HS-27A (cell line): ENCODE measurements at regions not wholly inside any gene's neighbourhood (a gene's known extent, or its start where the extent isn't known, plus 50 kb on each side); places are given as distances from the start of the nearest gene placed in this dataset.
A peak's percentile ranks its signal among the peaks of the same experiment; 100 is the strongest.
"Not testable (repeated sequence)": the region's sequence is repeated elsewhere in the genome, so short reads cannot be mapped to it uniquely, and the experiment has no call there.

Source experiments
- DNase-seq: peaks from one replicate; pipeline ENCODE4 v3.0.0-alpha.2; 2012; ENCODE audit warnings: low read depth, missing footprints

DNA sequence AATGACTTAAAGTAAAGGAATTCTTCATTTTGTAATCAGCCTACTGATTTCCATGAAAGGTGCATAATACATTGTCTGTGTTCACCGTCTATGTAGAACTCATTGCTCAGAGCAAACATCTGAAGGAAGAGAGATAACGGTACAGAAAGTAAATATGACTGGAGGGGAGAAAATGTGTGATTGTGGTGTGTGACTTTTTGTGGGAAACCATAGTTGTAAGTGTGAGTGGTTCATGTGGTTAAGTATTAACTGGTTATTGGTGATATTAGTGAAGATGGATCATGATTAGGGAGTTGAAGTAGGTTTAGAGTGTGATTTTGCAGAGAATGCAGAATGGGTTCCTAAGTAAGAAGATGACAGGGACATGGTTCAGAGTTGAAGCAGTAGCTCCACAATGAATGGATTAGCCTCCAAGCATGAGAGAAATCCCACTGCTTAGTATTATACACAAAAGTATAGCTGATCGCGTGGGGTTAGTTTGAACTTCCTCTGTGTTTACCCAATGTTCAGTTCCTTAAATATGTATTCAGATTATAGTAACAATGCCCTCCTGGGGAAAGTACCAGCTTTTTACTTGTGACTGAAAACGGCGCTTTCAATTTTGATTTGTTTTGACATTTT is 368.9 kb downstream of the UTRN start:
- DNase-seq: no peak

GRCh38 chr6:144654506-144654905 is 369.4 kb downstream of the UTRN start:
- no peak for DNase-seq

DNA sequence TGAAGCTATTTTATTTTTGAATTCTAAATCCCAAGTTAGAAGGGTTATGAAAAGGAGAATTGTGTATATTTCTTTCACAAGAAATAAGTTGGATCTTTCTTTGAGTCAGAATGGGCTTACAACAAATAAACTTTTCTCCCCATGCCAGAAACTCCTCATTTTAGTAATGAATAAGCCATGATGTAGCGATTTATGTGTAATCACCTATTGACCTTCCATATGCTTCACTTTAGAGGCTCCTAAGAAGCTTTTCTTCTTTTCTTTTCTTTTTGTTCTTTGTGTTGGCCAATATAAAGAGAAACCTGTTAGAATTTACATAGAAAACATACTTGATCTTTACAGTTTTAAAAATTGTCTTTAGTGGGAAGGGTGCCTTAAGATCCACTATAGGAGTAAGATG is 370.2 kb downstream of the UTRN start:
- no peak for DNase-seq

GRCh38 chr6:144657691-144658090 is 372.6 kb downstream of the UTRN start:
- DNase-seq: no peak

- no peak for DNase-seq
These were observed 374.4 kb downstream of the UTRN start for GRCh38 chr6:144659202-144660182.

- no peak for DNase-seq
These were observed 375.5 kb downstream of the UTRN start for GRCh38 chr6:144660561-144661115.

DNA sequence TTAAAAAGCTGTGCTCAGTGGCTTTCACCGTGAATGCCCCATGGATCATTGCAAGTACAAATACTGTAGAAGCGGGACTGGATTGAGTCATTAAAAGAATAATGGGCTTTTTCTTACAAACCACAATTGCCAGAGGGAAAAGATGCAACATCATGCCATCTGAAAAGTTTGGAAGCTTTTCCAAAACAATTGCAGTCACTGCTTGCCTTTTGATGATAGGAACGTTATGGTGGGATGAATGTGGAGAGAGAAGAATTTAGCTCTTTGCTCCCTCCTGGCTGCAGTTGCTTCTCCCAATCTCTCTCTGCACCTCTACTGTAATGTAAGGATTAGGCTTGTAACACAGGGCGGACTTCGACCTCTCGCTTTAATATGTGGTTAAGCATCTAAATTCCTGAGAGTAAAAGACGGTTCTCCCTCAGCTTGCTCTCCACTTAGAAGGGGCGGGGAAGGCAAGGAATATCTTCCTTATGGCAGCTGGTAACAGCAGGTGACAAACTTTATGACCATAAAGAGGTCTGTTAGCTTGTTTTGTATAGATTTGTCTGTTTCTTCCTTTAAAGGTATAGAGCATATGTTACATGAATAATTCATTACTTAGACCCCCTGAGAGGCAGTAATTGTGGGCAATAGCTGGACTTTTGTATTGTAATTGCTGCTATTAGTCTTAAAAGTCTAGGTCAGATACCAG is 376.1 kb downstream of the UTRN start:
- DNase-seq: no peak

DNA sequence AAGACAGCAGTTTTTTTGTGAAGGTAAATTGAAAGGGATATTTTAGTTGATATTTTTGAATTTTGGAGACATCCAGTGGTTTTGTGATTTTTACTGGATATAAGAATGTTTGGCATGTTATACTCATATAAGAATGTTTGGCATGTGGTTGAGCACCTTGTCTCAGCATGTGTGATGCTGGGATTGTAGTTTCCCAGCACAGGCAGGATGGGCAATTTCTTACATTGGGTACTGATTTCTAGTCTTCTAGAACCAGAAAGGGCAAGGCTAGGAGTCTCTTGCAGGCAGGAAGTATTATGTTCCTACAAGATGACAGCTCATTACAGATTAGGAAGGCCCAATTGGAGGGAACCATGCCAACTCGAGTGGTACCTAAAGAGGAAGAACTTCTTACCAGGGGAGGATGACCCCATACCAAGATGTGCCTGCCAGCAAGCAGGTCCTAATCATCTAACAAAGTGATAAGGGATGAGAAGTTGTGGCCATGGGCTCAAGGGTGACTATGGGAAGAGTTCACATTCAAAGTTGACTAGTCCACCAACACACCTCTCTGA is 377.8 kb downstream of the UTRN start:
- DNase-seq: peak; percentile 20

- DNase-seq: no peak
These were observed 379.1 kb downstream of the UTRN start for GRCh38 chr6:144664281-144664680.

DNA sequence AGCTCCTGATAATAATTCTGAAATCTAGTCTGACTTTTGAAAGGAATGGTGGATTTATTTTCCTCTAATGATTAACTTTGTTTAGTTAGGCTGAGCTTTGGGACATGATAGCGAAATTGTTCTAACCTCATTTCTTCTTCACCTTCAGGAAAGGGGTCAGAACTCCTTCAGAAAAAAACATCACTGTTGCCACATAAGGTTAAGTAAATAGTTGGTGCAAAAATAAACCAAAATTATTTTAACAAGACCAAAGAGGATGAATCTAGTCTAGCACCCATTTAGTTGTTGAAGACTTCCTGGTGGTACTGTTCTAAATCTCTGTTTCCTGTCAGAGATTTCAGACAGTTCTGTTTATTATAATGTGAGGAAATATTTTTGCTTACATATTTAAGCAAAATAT is 379.8 kb downstream of the UTRN start:
- DNase-seq: no peak

GRCh38 chr6:144665932-144666450 is 380.9 kb downstream of the UTRN start:
- DNase-seq: no peak

- no peak for DNase-seq
These were observed 381.6 kb downstream of the UTRN start for GRCh38 chr6:144666781-144667180.

DNA sequence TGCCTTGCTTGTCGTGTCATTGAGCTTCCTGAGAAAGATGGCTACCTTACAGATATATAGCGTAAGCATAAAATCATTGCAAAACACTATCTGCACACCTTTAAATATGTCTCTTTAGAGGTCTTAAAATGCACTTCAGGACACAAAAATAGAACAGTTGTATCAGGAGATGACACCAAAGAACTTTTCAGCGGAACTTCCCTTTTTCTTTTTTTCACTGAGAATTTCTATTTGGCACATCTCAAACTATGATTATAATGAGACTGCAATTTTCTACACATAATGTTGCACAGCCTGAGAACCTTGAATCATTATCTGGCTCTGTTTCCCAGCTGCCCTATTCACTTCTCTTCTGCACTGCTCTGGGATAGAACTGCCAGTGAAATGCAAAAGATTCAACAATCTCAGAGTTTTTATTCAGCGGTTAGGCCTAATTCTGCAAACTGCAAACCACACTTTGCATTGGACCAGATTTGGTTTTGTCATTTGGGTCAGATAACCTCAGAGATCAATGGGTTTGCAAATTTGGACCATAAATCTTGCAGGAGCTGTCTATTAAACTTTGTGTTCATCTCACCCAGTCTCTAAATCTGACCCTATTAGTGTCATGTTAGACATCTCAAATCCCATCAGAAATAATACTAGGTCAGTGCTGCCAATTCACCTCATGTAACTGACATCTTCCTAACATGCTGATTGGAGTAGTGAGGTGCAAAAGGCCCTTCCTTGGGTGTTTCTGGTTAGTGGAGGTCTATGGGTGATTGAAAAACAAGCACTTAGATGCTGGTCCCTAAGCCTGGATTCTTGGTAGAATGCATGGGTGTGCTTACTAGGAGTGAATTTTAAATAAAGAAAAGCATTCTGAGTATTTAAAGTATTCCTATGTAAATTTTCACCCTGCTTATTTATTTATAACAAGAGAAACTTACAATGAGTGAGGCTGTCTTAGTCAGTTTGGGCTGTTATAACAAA is 382.7 kb downstream of the UTRN start:
- no peak for DNase-seq

DNA sequence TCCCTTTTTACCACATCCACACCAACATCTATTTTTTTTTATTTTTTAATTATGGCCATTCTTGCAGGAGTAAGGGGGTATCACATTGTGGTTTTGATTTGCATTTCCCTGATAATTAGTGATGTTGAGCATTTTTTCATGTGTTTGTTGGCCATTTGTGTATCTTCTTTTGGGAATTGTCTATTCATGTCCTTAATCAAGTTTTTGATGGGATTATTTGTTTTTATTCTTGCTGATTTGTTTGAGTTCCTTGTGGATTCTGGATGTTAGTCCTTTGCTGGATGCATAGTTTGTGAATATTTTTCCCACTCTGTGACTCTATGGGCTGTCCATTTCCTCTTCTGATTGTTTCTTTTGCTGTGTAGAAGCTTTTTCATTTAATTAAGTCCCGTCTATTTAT is 385.1 kb downstream of the UTRN start:
- DNase-seq: not testable (repeated sequence)

DNA sequence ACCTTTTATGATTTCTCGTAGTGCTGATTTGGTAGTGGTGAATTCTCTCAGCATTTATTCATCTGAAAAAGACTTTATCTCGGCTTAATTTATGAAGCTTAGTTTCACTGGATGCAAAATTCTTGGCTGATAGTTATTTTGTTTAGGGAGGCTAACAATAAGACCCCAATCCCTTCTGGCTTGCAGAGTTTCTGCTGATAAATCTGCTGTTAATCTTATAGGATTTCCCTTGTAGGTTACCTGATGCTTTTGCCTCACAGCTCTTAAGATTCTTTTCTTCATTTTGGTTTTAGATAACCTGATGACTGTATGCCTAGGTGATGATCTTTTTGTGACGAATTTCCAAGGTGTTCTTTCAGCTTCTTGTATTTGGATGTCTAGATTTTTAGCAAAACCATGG is 388.7 kb downstream of the UTRN start:
- DNase-seq: no peak

GRCh38 chr6:144675231-144675861 is 390.2 kb downstream of the UTRN start:
- DNase-seq: peak; percentile 12

DNA sequence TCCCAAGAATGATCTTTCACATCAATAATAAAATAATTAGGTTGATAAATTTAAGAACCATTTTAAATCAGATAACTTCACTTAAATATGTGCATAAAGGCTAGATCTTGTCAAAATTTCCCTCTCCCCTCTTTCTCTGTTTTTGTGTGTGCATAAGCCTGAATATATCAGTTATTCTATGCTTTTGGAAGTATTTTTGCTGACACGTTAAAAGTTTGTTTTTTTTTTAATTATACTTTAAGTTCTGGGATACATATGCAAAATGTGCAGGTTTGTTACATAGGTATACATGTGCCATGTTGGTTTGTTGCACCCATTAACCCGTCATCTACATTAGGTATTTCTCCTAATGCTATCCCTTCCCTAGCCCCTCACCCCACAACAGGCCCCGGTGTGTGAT is 391.2 kb downstream of the UTRN start:
- not testable (repeated sequence) for DNase-seq

- not testable (repeated sequence) for DNase-seq
These were observed 392.1 kb downstream of the UTRN start for GRCh38 chr6:144677263-144677662.

DNA sequence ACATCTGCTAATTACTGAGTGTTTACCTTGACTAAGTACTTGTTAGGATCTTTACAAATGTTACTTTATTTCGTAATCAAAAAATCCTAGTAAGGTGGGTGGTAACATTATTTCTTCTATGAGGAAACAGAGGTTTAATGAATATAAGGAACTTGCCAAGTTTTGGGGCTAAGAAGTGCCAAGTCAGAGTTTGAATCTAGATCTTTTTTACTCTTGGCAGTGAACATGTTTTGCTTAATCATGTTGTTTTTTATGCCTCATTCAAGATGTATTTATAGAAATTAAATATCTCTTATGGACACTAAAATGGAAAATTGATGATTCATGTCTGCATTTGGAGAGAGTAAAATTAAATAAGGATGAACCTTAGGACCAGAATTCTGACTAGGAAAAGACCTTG is 393.7 kb downstream of the UTRN start:
- DNase-seq: no peak

- DNase-seq: no peak
These were observed 396.2 kb downstream of the UTRN start for GRCh38 chr6:144681334-144681733.
